Neural cell (in vitro differentiated cells): ENCODE measurements at regions not wholly inside any gene's neighbourhood (a gene's known extent, or its start where the extent isn't known, plus 50 kb on each side); places are given as distances from the start of the nearest gene placed in this dataset.

Experiments
- H2AFZ ChIP-seq: fragments of 200-600, 300-800 bp; sonication (generic), shearing (Covaris generic); 2 replicates; pipeline ENCODE4 v1.6.0; 2014; ENCODE audit warnings: low read depth, mild to moderate bottlenecking, antibody characterized with exemption, low read length, moderate library complexity
- H3F3A ChIP-seq: fragments of 200-600 bp; shearing (Covaris generic); 2 replicates; pipeline ENCODE4 v1.6.1; 2016; ENCODE audit warnings: mild to moderate bottlenecking, moderate library complexity, mixed read lengths, antibody characterized with exemption, low read length; ENCODE audit not compliant: insufficient read depth, poor library complexity, severe bottlenecking
- H3K27ac ChIP-seq: fragments of 200-600, 300-800 bp; sonication (generic), shearing (Covaris generic); 2 replicates; pipeline ENCODE4 v1.5.1; 2014; ENCODE audit warnings: mild to moderate bottlenecking, low read length, moderate library complexity
- H3K27me3 ChIP-seq: fragments of 300-800, 200-600 bp; sonication (generic), shearing (Covaris generic); 2 replicates; pipeline ENCODE4 v1.6.0; 2014; ENCODE audit warnings: mild to moderate bottlenecking, low read depth, low read length, moderate library complexity; ENCODE audit not compliant: insufficient read depth
- H3K36me3 ChIP-seq: fragments of 300-800, 200-600 bp; sonication (generic), shearing (Covaris generic); 2 replicates; pipeline ENCODE4 v1.5.1; 2014; ENCODE audit warnings: mild to moderate bottlenecking, antibody characterized with exemption, low read length, moderate library complexity; ENCODE audit not compliant: insufficient read depth
- H3K4me2 ChIP-seq: fragments of 300-800, 200-600 bp; sonication (generic), shearing (Covaris generic); 2 replicates; pipeline ENCODE4 v1.6.0; 2014; ENCODE audit warnings: mild to moderate bottlenecking, low read length
- H3K4me3 ChIP-seq: fragments of 300-800, 200-600 bp; sonication (generic), shearing (Covaris generic); 2 replicates; pipeline ENCODE4 v1.5.1; 2014; ENCODE audit warnings: mild to moderate bottlenecking, low read length, moderate library complexity
- H3K79me2 ChIP-seq: fragments of 200-600 bp; shearing (Covaris generic); replicated peaks from 2 replicates; pipeline ENCODE4 v1.6.0; 2014; ENCODE audit warnings: mild to moderate bottlenecking, low read length, moderate library complexity; ENCODE audit not compliant: insufficient read depth
- H3K9ac ChIP-seq: fragments of 300-800, 200-600 bp; sonication (generic), shearing (Covaris generic); 2 replicates; pipeline ENCODE4 v1.6.1; 2016; ENCODE audit warnings: mild to moderate bottlenecking, low read length, mixed read lengths
- H3K9me2 ChIP-seq: fragments of 200-600 bp; shearing (Covaris generic); 2 replicates; pipeline ENCODE4 v1.6.1; 2016; ENCODE audit warnings: mild to moderate bottlenecking, low read length, mixed read lengths; ENCODE audit not compliant: insufficient read depth
- H3K9me3 ChIP-seq: fragments of 200-600, 300-800 bp; sonication (generic), shearing (Covaris generic); 2 replicates; pipeline ENCODE4 v1.6.1; 2016; ENCODE audit warnings: mild to moderate bottlenecking, mixed run types, low read length, moderate library complexity, mixed read lengths
- H4K20me1 ChIP-seq: fragments of 200-600 bp; shearing (Covaris generic); 2 replicates; pipeline ENCODE4 v1.6.1; 2016; ENCODE audit warnings: mild to moderate bottlenecking, mixed run types; ENCODE audit not compliant: insufficient read depth
- EP300 ChIP-seq: fragments of 450-650 bp; conservative IDR thresholded peaks from 2 replicates; pipeline ENCODE4 v1.6.1; 2014; ENCODE audit warnings: antibody characterized with exemption, mild to moderate bottlenecking, moderate library complexity; ENCODE audit not compliant: poor library complexity, severe bottlenecking
- EZH2 ChIP-seq: fragments of 200-600, 300-800 bp; shearing (Covaris generic), sonication (generic); IDR thresholded peaks from 2 replicates; pipeline ENCODE4 v1.6.1; 2014; ENCODE audit warnings: antibody characterized with exemption, low read length, borderline replicate concordance, mild to moderate bottlenecking; ENCODE audit not compliant: insufficient read depth, poor library complexity, severe bottlenecking
- MXI1 ChIP-seq: fragments of 450-650 bp; conservative IDR thresholded peaks from 2 replicates; pipeline ENCODE4 v1.6.1; 2014; ENCODE audit warnings: antibody characterized with exemption, mild to moderate bottlenecking; ENCODE audit not compliant: poor library complexity, severe bottlenecking
- POLR2AphosphoS5 ChIP-seq: IDR thresholded peaks from 2 replicates; pipeline ENCODE4 v1.6.1; 2012
- RAD21 ChIP-seq: fragments of 450-650 bp; conservative IDR thresholded peaks from 2 replicates; pipeline ENCODE4 v1.6.1; 2014; ENCODE audit warnings: antibody characterized with exemption, mild to moderate bottlenecking, moderate library complexity
- SMC3 ChIP-seq: fragments of 450-650 bp; conservative IDR thresholded peaks from 2 replicates; pipeline ENCODE4 v1.6.1; 2014; ENCODE audit warnings: antibody characterized with exemption, mild to moderate bottlenecking, moderate library complexity; ENCODE audit not compliant: poor library complexity
- TAF1 ChIP-seq: IDR thresholded peaks from 2 replicates; pipeline ENCODE4 v1.6.1; 2012; ENCODE audit warnings: low read depth
- TF ChIP-seq, protein P1 (sequence below): IDR thresholded peaks from 2 replicates; pipeline ENCODE4 v1.6.1; 2012; ENCODE audit warnings: borderline replicate concordance
- TF ChIP-seq, protein P2 (sequence below): fragments of 450-650 bp; IDR thresholded peaks from 2 replicates; pipeline ENCODE4 v1.5.1; 2014; ENCODE audit warnings: antibody characterized with exemption, mild to moderate bottlenecking, moderate library complexity; ENCODE audit not compliant: poor library complexity, severe bottlenecking

DNA sequence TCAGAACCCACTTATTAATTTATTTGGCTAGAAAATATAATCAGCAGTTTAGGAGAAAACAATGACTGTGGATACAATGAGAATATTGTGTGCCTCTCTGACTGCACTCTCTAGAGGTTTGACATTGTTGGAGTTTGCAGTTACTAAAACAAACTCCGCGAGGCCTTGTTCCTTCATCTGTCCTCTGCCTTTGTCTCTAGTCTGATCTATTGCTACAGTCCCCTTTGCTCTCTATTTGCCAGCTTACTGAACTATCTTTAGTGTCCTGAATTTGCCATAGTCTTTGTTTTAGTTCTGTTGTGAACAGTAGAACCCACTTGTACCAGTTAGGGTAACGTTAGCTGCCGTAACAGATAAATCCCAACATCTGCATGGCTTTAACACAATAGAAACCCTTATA lies 81.4 kb upstream of the RPS6KA3 start:
- Histone ChIP-seq H3K9me2 (no peaks in the 10 kb centered on the region), H3K4me3 (no peak overlapping the region), H4K20me1 (no peaks in the 10 kb centered on the region), H2AFZ (no peak overlapping the region), H3K27me3 (no peaks in the 10 kb centered on the region), H3K9ac (no peak overlapping the region), H3K36me3 (no peaks in the 10 kb centered on the region), H3K4me2 (no peak overlapping the region), H3K79me2 (no peaks in the 10 kb centered on the region), H3K27ac (no peak overlapping the region), H3K9me3 (no peaks in the 10 kb centered on the region), H3F3A (no peaks in the 10 kb centered on the region)
- TF ChIP-seq, protein P1, sequence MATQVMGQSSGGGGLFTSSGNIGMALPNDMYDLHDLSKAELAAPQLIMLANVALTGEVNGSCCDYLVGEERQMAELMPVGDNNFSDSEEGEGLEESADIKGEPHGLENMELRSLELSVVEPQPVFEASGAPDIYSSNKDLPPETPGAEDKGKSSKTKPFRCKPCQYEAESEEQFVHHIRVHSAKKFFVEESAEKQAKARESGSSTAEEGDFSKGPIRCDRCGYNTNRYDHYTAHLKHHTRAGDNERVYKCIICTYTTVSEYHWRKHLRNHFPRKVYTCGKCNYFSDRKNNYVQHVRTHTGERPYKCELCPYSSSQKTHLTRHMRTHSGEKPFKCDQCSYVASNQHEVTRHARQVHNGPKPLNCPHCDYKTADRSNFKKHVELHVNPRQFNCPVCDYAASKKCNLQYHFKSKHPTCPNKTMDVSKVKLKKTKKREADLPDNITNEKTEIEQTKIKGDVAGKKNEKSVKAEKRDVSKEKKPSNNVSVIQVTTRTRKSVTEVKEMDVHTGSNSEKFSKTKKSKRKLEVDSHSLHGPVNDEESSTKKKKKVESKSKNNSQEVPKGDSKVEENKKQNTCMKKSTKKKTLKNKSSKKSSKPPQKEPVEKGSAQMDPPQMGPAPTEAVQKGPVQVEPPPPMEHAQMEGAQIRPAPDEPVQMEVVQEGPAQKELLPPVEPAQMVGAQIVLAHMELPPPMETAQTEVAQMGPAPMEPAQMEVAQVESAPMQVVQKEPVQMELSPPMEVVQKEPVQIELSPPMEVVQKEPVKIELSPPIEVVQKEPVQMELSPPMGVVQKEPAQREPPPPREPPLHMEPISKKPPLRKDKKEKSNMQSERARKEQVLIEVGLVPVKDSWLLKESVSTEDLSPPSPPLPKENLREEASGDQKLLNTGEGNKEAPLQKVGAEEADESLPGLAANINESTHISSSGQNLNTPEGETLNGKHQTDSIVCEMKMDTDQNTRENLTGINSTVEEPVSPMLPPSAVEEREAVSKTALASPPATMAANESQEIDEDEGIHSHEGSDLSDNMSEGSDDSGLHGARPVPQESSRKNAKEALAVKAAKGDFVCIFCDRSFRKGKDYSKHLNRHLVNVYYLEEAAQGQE = no peak
- TF ChIP-seq SMC3 (no peak), POLR2AphosphoS5 (no peak), TAF1 (no peak), EP300 (no peak), EZH2 (no peak), MXI1 (no peak), RAD21 (no peak)
- TF ChIP-seq, protein P2, sequence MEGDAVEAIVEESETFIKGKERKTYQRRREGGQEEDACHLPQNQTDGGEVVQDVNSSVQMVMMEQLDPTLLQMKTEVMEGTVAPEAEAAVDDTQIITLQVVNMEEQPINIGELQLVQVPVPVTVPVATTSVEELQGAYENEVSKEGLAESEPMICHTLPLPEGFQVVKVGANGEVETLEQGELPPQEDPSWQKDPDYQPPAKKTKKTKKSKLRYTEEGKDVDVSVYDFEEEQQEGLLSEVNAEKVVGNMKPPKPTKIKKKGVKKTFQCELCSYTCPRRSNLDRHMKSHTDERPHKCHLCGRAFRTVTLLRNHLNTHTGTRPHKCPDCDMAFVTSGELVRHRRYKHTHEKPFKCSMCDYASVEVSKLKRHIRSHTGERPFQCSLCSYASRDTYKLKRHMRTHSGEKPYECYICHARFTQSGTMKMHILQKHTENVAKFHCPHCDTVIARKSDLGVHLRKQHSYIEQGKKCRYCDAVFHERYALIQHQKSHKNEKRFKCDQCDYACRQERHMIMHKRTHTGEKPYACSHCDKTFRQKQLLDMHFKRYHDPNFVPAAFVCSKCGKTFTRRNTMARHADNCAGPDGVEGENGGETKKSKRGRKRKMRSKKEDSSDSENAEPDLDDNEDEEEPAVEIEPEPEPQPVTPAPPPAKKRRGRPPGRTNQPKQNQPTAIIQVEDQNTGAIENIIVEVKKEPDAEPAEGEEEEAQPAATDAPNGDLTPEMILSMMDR = no peak

DNA sequence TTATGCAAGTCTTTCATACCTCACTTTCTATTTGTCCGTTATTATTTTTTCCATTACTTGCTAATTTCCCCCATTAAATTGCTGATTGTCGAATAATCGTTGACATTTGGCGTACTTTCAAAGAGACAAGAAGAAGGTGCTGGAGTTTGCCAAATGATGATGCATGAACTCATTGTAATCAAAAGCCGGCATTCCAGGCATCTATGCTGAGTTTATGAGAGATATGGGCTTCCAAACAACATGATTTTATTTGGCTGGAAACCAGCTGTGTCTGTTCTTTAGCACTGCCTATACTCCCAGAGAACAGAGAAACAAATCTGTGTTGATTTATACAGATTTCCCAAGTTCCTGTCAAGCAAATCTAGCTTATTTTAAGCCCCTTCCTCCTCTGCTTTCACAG lies 80.8 kb upstream of the RPS6KA3 start:
- H4K20me1 ChIP-seq = no peaks in the 10 kb centered on the region
- H3K4me2 ChIP-seq = no peak overlapping the region

More for the DNA sequence above, 80.8 kb upstream of the RPS6KA3 start:
- no peak overlapping the region for H2AFZ ChIP-seq
- H3F3A ChIP-seq = no peaks in the 10 kb centered on the region
- no peaks in the 10 kb centered on the region for H3K9me2 ChIP-seq
- no peaks in the 10 kb centered on the region for H3K9me3 ChIP-seq
- no peak overlapping the region for H3K27ac ChIP-seq
- no peaks in the 10 kb centered on the region for H3K79me2 ChIP-seq
- H3K9ac ChIP-seq = no peak overlapping the region
- H3K27me3 ChIP-seq = no peaks in the 10 kb centered on the region
- no peak for TF ChIP-seq EP300
- no peak for TF ChIP-seq POLR2AphosphoS5
- TF ChIP-seq, protein P2 = no peak
- TF ChIP-seq, protein P1 = no peak
- no peak for TF ChIP-seq RAD21
- no peak for TF ChIP-seq EZH2
- TF ChIP-seq SMC3 = no peak
- no peak for TF ChIP-seq MXI1
- TF ChIP-seq TAF1 = no peak
- no peaks in the 10 kb centered on the region for H3K36me3 ChIP-seq
- no peak overlapping the region for H3K4me3 ChIP-seq
